ENCODE measurements at regions not wholly inside any gene's neighbourhood (a gene's known extent, or its start where the extent isn't known, plus 50 kb on each side); places are given as distances from the start of the nearest gene placed in this dataset.

GRCh38 chr10:4382811-4383210 is 443.2 kb upstream of the AKR1E2 start:
- Mint-ChIP-seq H3K36me3 (ENCODE audit: low read depth) (no peaks in the 10 kb centered on the region), H3K27me3 (no peaks in the 10 kb centered on the region), H3K4me3 (no peak overlapping the region), H3K9me3 (no peaks in the 10 kb centered on the region), H3K4me1 (no peaks in the 10 kb centered on the region), H3K27ac (no peak overlapping the region)
- no peak for TF ChIP-seq CTCF (IDR thresholded peaks at IDR 0.05)
- ChIA-PET POLR2A (no interaction called here), CTCF (no interaction called here)
- no peak for DNase-seq
- intact Hi-C loops (cut with micrococcal nuclease) = no loop called here
- ATAC-seq (ENCODE audit: low read depth) = no peak

GRCh38 chr10:4373612-4374011 is 452.4 kb upstream of the AKR1E2 start:
- intact Hi-C loops (cut with micrococcal nuclease) = no loop called here
- DNase-seq = no peak
- peaks cover 4% of the 10 kb centered on the region for H3K27me3 Mint-ChIP-seq
- no peak for ATAC-seq (ENCODE audit: low read depth)
- no peaks in the 10 kb centered on the region for H3K4me1 Mint-ChIP-seq
- TF ChIP-seq CTCF (IDR thresholded peaks at IDR 0.05) = no peak
- no peaks in the 10 kb centered on the region for H3K36me3 Mint-ChIP-seq (ENCODE audit: low read depth)
- no peaks in the 10 kb centered on the region for H3K9me3 Mint-ChIP-seq
- H3K4me3 Mint-ChIP-seq = no peak overlapping the region
- POLR2A ChIA-PET = no interaction called here
- H3K27ac Mint-ChIP-seq = no peak overlapping the region
- CTCF ChIA-PET = no interaction called here

- H3K27ac Mint-ChIP-seq = no peak overlapping the region
- TF ChIP-seq CTCF (IDR thresholded peaks at IDR 0.05) = no peak
- intact Hi-C loops (cut with micrococcal nuclease) = no loop called here
- no peaks in the 10 kb centered on the region for H3K4me1 Mint-ChIP-seq
- peaks cover 4% of the 10 kb centered on the region for H3K27me3 Mint-ChIP-seq
- H3K36me3 Mint-ChIP-seq (ENCODE audit: low read depth) = no peaks in the 10 kb centered on the region
- ChIA-PET CTCF (no interaction called here), POLR2A (no interaction called here)
- ATAC-seq (ENCODE audit: low read depth) (no peak), DNase-seq (no peak)
- H3K9me3 Mint-ChIP-seq = no peaks in the 10 kb centered on the region
- H3K4me3 Mint-ChIP-seq = no peak overlapping the region
These were observed 452.9 kb upstream of the AKR1E2 start for GRCh38 chr10:4373098-4373497.

GRCh38 chr10:4372601-4373000 is 453.4 kb upstream of the AKR1E2 start:
- ChIA-PET CTCF (no interaction called here), POLR2A (no interaction called here)
- no peak for TF ChIP-seq CTCF (IDR thresholded peaks at IDR 0.05)
- no peak for ATAC-seq (ENCODE audit: low read depth)
- Mint-ChIP-seq H3K4me1 (no peaks in the 10 kb centered on the region), H3K27ac (no peak overlapping the region), H3K36me3 (ENCODE audit: low read depth) (no peaks in the 10 kb centered on the region), H3K9me3 (no peaks in the 10 kb centered on the region), H3K4me3 (no peak overlapping the region), H3K27me3 (peaks cover 4% of the 10 kb centered on the region)
- intact Hi-C loops (cut with micrococcal nuclease) = no loop called here
- DNase-seq = no peak

GRCh38 chr10:4371691-4372295 is 454.2 kb upstream of the AKR1E2 start:
- H3K4me1 Mint-ChIP-seq = no peaks in the 10 kb centered on the region
- TF ChIP-seq CTCF (IDR thresholded peaks at IDR 0.05) = no peak
- peaks cover 2% of the 10 kb centered on the region for H3K27me3 Mint-ChIP-seq
- DNase-seq (no peak), ATAC-seq (ENCODE audit: low read depth) (no peak)
- no peak overlapping the region for H3K27ac Mint-ChIP-seq
- no peaks in the 10 kb centered on the region for H3K9me3 Mint-ChIP-seq
- ChIA-PET CTCF (no interaction called here), POLR2A (no interaction called here)
- no peaks in the 10 kb centered on the region for H3K36me3 Mint-ChIP-seq (ENCODE audit: low read depth)
- intact Hi-C loops (cut with micrococcal nuclease) = no loop called here
- H3K4me3 Mint-ChIP-seq = no peak overlapping the region
